VCaP (cell line): ENCODE measurements at regions not wholly inside any gene's neighbourhood (a gene's known extent, or its start where the extent isn't known, plus 50 kb on each side); places are given as distances from the start of the nearest gene placed in this dataset.

Source experiments
- H3K27ac ChIP-seq: fragments of 450-650 bp; 2 replicates; pipeline ENCODE4 v1.5.1; 2017
- TF ChIP-seq, protein P1 (sequence below): fragments of 450-650 bp; conservative IDR thresholded peaks from 2 replicates; pipeline ENCODE4 v1.5.1; 2017; ENCODE audit warnings: mild to moderate bottlenecking, moderate library complexity

DNA sequence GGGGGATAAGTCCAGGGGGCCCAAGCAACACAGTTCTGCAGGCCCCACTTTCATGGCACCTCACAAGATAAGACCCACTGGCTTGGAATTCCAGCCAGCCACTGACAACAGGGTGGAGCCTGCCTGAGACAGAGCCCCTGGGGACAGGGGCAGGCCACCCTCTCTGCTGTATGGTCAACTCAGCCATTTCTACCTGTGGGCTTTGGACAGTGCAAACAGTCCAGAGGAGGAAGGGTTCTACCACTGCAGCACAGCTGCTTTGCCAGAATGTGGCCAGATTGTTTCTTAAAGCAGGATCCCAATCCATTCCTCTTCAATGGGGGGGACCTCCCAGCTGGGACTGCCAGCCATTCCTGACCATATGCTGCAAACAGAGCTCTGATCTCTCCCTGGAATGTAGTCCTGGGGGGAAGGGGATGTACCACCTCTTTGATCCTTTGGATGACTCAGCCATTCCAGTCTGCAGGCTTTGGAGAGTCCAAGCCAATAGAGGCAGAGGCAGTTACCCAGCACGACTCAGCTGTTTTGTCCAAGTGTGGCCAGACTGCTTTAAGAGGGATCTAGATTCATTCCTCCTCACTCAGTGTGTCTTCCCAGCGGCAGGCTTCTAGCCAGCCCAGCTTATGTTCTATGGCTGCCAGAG, 842.2 kb downstream of the EPHA7 start:
- TF ChIP-seq, protein P1, sequence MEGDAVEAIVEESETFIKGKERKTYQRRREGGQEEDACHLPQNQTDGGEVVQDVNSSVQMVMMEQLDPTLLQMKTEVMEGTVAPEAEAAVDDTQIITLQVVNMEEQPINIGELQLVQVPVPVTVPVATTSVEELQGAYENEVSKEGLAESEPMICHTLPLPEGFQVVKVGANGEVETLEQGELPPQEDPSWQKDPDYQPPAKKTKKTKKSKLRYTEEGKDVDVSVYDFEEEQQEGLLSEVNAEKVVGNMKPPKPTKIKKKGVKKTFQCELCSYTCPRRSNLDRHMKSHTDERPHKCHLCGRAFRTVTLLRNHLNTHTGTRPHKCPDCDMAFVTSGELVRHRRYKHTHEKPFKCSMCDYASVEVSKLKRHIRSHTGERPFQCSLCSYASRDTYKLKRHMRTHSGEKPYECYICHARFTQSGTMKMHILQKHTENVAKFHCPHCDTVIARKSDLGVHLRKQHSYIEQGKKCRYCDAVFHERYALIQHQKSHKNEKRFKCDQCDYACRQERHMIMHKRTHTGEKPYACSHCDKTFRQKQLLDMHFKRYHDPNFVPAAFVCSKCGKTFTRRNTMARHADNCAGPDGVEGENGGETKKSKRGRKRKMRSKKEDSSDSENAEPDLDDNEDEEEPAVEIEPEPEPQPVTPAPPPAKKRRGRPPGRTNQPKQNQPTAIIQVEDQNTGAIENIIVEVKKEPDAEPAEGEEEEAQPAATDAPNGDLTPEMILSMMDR: no peak
- H3K27ac ChIP-seq: no peak overlapping the region

DNA sequence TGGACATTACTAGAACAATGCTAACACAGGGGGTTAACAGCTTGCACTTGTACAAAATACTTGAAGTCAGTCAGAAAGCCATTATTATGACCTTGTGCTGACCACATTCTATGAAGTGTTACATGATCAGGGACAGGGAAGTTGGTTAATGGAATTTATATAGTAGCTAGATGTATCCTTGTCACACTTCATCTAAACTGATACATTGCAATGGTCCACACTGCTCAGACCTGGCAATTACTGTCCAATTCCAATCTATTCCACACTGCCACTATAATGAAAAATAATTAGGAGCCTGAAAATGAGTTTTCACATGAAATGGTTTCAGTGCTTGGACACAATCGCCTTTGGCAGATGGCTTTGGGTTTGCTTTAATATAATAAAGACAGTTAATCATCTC, 850.8 kb downstream of the EPHA7 start:
- TF ChIP-seq, protein P1: no peak
- H3K27ac ChIP-seq: no peak overlapping the region

GRCh38 chr6:92566632-92567031, 852.7 kb downstream of the EPHA7 start:
- TF ChIP-seq, protein P1: no peak
- no peak overlapping the region for H3K27ac ChIP-seq

DNA sequence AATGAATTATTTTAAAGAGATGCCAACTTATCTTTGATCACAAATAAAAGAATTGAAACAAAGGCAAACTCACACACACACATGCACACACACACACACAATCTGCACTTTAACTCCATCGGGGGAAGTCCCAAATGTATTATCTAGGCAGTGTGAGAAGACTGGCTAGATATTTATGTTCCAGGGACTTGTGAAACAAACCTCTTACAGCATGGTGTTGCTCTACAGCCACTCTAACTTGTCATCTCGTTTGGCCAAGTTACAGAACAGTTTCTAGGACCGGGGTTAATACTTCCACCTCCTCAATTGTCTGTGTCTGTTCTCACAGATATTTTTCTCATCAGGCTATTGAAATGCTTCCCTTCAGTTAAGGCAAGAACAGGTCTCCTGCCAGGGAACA, 855.0 kb downstream of the EPHA7 start:
- TF ChIP-seq, protein P1: no peak
- no peak overlapping the region for H3K27ac ChIP-seq

DNA sequence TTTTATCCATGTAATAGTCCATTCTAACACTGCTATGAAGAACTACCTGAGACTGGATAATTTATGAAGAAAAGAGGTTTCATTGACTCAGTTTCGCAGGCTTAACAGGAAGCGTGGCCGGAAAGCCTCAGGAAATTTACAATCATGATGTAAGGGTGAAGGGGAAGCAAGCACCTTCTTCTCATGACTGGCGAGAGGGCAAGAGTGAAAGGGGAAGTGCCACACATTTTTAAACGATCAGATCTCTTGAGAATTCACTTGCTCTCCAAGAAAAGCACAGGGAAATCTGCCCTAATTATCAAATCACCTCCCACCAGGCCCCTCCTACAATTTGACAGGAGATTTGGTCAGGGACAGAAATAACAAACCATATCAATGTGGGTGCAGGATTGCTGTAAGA, 859.7 kb downstream of the EPHA7 start:
- no peak overlapping the region for H3K27ac ChIP-seq
- TF ChIP-seq, protein P1: no peak

- TF ChIP-seq, protein P1: no peak
- no peak overlapping the region for H3K27ac ChIP-seq
These were observed 860.4 kb downstream of the EPHA7 start for GRCh38 chr6:92559003-92559402.

GRCh38 chr6:92550501-92550900, 868.9 kb downstream of the EPHA7 start:
- TF ChIP-seq, protein P1: no peak
- no peak overlapping the region for H3K27ac ChIP-seq
